ENCODE measurements at regions not wholly inside any gene's neighbourhood (a gene's known extent, or its start where the extent isn't known, plus 50 kb on each side); places are given as distances from the start of the nearest gene placed in this dataset.

- DNase-seq: no peak
These were observed 239.4 kb upstream of the ZNF462 start for GRCh38 chr9:106623558-106623957.

DNA sequence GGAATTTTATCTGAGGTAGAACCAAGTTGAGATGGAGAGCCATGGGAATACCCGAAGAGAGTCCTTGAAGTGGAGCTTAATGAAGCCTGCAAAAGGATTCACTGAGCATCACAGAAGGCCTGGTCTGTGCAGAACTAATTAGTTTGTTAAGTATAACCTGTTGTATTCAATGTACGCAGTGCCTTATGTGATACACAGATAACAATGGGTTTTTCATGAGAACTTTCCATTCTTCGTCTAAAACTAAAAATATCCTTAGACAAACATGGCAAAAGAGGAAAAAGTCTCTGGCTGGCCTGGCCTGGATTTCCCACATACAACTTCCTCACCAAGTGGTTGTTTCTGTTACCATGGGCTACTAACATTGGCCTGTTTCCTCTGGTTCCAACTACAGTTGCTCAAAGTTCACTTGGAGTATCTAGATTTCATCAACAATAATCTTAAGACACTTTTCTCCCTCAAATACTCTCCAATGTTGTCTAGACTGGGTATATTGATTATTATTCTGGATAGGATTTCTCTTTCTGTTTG lies 237.6 kb upstream of the ZNF462 start:
- no peak for DNase-seq

DNA sequence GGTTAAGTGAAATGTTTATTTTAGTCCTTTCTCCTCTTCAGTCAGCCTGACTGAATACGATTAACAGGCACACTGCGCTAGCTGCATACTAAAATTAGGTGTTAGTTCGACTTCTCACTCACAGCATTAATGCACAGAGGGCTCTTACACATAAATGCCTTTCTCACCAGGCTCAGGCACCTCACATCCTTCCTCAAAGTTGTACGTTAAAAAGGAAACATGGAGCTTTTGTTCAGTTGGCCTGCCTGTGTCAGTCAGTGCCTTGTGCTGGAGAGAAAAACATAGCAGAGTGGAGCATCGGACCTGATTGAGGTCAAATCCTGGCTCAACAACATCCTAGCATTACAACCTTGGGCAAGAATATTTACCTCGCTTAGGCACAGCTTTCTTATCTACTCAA lies 236.0 kb upstream of the ZNF462 start:
- DNase-seq: no peak

- DNase-seq: no peak
These were observed 230.3 kb upstream of the ZNF462 start for GRCh38 chr9:106632621-106633020.

DNA sequence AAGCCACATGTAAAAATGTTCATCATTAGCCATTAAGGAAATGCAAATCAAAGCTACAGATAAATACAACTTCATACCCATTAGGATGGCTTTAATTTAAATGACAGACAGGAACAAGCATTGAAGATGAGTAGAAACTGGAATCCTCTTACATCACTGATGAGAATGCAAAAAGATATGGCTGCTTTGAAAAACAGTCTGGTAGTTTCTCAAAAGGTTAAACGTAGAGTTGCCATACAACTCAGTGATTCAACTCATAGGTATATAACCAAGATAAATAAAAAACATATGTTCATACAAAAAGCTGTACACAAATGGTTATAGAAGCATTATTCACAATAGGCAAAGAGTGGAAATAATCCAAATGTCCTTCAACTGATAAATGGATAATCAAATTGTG lies 228.8 kb upstream of the ZNF462 start:
- no peak for DNase-seq

DNA sequence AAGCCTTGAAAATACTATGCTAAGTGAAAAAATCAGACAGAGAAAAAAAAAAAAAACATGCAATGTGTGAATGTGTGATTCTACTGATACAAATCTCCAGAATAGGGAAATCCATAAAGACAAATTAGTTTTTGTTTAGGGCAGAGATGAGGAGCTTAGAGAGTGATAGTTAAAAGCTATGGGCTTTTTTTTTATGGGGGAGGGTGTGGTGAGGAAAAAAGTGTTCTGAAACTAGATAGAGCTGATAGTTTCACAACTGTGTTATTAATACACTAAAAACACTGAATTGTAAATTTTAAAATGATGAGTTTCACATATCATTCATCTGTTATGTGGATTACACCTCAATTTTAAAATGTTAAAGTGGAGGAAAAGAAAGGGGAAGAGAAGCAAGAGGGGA lies 228.3 kb upstream of the ZNF462 start:
- DNase-seq: no peak

DNA sequence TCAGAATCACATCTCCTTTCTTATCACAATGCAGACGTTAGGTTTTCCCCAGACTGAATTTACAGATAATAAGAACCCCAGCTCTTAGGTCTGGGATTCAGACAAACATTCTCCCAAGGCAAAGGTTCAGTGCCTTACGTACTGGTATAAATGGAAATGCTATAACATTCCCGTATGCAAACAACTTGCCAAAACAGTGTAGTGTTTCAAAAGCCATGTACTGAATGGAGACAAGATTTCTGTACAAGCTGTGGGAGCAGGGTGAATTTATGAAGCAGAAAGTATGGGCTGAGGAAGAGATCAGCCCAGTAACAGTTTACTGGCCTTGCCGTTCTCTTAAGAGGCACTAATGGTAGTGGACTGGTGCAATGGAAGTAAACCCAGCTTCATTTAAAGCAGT lies 225.5 kb upstream of the ZNF462 start:
- DNase-seq: no peak

- DNase-seq: no peak
These were observed 222.9 kb upstream of the ZNF462 start for GRCh38 chr9:106639873-106640568.

DNA sequence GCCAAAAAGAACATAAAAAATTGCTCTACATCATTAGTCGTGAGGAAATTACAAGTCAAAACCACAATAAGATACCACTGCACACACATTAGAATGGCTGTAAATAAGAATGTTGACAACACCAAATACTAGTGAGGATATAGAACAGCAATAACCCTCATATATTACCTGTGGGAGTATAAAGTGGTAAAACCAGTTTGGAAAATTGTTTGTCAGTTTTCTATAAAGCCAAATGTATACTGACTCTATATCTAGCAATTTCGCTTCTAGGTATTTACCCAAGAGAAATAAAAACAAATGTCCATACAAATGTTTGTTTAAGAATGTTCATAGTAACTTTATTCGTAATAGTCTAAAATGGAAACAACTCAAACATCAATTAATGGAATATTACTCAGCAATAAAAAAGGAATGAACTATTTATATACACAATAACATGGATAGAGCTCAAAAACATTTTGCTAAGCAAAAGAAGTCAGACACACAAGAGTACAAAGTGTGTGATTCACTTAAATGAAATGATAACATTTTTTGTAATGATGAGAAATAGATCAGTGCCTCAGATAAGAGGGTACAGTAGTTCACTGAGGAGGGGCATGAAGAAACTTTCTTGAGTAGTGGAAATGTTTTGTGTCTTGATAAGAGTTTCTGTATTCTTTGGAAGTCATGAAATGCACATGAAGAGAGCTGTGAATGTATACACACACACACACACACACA lies 219.6 kb upstream of the ZNF462 start:
- no peak for DNase-seq

- DNase-seq: no peak
These were observed 218.3 kb upstream of the ZNF462 start for GRCh38 chr9:106644661-106645060.

DNA sequence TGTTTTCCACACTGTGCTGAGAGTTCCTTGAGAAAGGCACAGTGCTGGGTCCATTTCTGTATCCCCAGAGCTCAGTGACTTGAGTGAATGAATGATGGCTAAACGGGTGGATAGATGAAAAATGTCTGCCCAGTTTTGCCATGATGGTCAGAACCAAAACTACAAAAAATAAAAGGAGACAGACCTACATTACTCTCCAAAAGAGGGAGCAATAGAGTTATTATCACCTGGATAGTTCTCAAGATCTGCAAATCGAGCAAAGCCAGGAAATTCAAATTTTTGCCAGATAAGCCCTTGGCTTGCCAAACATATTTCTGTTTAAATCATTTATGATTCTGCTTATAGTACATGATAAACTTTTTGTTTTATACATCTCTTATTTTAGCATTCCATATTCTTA lies 214.2 kb upstream of the ZNF462 start:
- DNase-seq: no peak

DNA sequence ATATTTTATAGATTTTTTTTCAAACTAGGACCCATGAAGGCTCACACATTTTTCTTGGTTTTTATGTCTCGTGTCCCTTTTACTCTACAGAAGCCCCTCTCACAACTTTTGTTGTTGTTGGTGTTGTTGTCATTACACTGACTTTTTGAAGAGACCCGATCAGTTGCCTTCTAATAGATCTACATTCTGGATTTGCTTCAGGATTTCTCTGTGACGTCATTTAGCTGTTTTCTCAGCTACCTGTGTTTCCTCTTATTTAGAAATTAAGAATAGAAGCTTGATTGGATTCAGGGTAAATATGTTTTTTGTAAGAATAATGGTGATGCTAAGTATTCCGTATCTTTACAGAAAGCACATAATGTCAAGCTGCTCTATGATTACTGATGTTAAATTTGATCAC lies 213.3 kb upstream of the ZNF462 start:
- no peak for DNase-seq

DNA sequence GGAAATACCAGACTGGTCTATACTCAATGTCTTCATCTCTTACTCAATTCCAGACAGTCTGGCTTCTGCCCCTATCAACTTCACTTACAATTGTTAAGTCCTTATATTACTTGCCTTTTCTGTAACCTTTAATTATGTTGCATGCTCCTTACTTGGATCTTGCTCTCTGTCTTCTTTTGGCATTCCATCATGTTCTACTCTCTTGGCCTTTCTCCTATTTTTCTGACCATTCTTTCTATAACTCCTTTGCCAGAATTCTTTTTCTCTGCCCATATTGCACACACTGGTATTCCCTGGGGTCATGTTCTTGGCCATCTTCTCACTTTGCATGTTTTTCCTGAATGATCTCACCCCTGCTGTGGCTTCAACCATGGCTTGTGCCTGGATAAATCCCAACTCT lies 209.8 kb upstream of the ZNF462 start:
- DNase-seq: no peak

GRCh38 chr9:106655966-106656365 lies 207.0 kb upstream of the ZNF462 start:
- no peak for DNase-seq

- no peak for DNase-seq
These were observed 205.0 kb upstream of the ZNF462 start for GRCh38 chr9:106657926-106658325.

DNA sequence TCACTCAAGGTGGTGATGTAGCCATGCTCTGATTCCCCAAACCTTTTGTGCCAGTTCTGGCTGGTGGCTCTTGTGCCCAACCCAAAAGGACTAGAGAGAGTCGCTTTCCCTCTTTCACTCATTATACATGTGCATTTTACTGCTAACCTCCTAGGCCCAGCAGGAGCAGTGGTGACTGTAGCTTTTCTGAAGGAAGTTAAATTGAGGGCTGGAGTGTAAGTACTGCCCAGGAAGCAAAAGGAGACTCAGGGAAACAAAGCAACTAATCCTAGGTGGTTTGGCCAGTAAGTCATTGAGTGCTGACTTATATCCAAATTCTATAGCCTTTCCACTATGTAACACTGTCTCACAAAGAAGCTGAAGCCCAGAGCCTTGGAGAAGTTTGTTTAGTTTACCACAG lies 194.4 kb upstream of the ZNF462 start:
- DNase-seq: no peak

DNA sequence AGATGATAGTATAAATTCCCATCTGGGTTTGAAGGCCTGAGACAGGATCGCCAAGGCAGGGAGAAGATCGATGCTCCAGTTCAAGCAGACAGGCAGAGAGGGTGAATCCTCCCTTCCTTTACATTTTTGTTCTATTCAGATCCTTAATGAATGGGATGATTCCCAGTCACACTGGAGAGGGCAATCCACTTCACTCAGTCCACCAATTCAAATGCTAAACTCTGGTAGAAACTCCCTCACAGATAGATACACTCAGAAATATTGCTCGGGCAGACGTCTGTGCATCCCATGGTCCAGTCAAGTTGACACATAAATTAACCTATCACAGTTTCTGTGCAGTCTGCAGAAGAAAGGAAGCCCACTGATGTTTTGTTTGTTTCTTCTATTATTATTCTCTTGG lies 193.1 kb upstream of the ZNF462 start:
- no peak for DNase-seq

DNA sequence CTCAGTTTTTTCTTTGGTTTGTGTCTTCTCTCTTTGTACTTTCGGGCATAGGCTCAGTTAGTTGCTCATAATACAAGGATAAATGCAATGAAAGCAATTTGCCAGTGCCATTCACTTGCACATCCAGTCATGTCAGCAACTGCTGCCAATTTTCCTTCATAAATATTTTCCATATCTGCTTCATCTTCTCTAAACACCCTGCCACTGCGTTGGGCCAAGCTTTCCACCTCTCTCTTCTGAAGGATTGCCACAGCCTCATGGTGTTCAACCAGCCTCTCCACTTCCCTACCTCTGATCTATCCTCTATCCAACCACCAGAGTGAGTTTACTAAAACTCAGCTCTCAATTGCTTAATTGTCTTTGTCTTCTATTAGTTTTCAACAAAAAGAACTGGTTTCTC lies 192.5 kb upstream of the ZNF462 start:
- DNase-seq: no peak

DNA sequence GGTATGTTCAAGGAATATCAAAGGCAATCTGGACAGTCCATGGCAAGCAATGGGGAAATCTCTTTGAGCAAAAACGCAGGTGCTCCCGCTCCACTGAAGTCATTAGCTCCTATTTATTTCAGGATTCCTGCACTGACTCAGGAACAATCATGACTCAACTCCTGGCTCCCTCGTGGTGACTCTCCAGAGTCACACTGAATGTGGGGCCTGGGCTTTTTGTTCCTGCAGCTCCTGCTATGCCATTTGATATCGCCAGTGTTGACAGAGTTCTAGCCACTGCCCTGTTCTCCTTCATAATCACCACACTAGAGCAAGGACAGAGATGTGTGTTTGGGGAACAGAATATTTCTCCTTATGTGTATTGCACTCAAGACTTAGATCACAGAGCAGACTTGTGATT lies 187.2 kb upstream of the ZNF462 start:
- DNase-seq: no peak

- no peak for DNase-seq
These were observed 185.6 kb upstream of the ZNF462 start for GRCh38 chr9:106677374-106677773.

DNA sequence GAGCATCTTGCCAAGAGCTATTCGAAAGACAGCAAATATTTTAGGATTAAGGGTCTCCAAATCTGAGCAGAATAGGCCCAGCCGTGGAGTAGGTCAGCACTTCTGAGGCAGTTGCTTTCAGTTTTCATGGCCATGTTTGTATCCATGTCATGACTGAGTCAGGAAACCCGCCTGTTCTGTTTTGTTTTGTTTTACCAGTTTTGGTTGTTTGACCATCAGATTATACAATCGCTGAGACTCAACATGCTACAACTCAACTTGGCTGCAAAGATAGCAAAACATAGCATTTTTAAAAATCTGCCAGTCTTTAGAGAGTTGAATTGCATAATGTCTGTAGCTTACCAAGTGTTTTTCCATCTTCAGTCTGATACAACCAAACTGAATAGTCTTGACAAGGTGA lies 185.1 kb upstream of the ZNF462 start:
- no peak for DNase-seq

- DNase-seq: no peak
These were observed 184.7 kb upstream of the ZNF462 start for GRCh38 chr9:106678273-106678672.

GRCh38 chr9:106682420-106682819 lies 180.5 kb upstream of the ZNF462 start:
- DNase-seq: no peak

DNA sequence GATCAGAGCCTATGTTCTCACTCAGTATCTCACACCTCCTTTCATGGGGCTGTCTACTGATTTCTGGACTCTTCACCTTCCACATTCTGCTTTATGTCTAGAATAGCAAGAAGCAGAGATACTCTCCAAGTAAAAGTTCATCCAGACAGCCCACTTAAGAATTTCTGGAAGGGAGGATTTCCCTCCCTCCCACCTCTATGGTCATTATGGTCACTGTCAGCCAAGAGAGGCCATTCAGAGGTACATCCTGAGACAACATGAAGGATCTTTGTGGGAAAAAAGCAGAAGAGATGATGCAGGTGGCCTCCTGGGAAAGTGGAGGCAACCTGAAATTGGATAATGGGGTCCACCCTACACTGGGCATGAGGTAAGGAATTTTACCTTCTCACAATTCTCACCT lies 179.5 kb upstream of the ZNF462 start:
- no peak for DNase-seq
